MM.1S (cell line): ENCODE measurements at regions not wholly inside any gene's neighbourhood (a gene's known extent, or its start where the extent isn't known, plus 50 kb on each side); places are given as distances from the start of the nearest gene placed in this dataset.
"Not testable (repeated sequence)": the region's sequence is repeated elsewhere in the genome, so short reads cannot be mapped to it uniquely, and the experiment has no call there.

ENCODE experiments used
- DNase-seq: peaks from one replicate; pipeline ENCODE4 v3.0.0-alpha.2; 2015
- H2AFZ ChIP-seq: fragments of 300-600 bp; sonication (generic); 2 replicates; pipeline ENCODE4 v1.6.0; 2016; ENCODE audit warnings: antibody characterized with exemption, low read length
- H3F3A ChIP-seq: fragments of 300-600 bp; sonication (generic); 2 replicates; pipeline ENCODE4 v1.6.1; 2016; ENCODE audit warnings: mild to moderate bottlenecking, antibody characterized with exemption, low read length, moderate library complexity, mixed read lengths; ENCODE audit not compliant: insufficient read depth
- H3K27ac ChIP-seq: fragments of 300-600 bp; sonication (generic); 2 replicates; pipeline ENCODE4 v1.5.1; 2016; ENCODE audit warnings: mild to moderate bottlenecking, low read length
- H3K27me3 ChIP-seq: fragments of 300-600 bp; sonication (generic); replicated peaks from 2 replicates; pipeline ENCODE4 v1.6.0; 2016; ENCODE audit warnings: low read length; ENCODE audit not compliant: insufficient read depth
- H3K36me3 ChIP-seq: fragments of 300-600 bp; sonication (generic); replicated peaks from 2 replicates; pipeline ENCODE4 v1.6.1; 2016; ENCODE audit warnings: mild to moderate bottlenecking, low read length, mixed read lengths; ENCODE audit not compliant: insufficient read depth
- H3K4me1 ChIP-seq: fragments of 300-600 bp; sonication (generic); 2 replicates; pipeline ENCODE4 v1.6.1; 2016; ENCODE audit warnings: low read length, mixed read lengths
- H3K4me2 ChIP-seq: fragments of 300-600 bp; sonication (generic); 2 replicates; pipeline ENCODE4 v1.6.0; 2016; ENCODE audit warnings: low read depth, low read length
- H3K4me3 ChIP-seq: fragments of 300-600 bp; sonication (generic); 2 replicates; pipeline ENCODE4 v1.5.1; 2016; ENCODE audit warnings: low read length, mixed read lengths
- H3K79me2 ChIP-seq: fragments of 300-600 bp; sonication (generic); 2 replicates; pipeline ENCODE4 v1.6.1; 2016; ENCODE audit warnings: mixed run types, low read length, mixed read lengths
- H3K9ac ChIP-seq: fragments of 300-600 bp; sonication (generic); 2 replicates; pipeline ENCODE4 v1.6.1; 2016; ENCODE audit warnings: low read length, mixed read lengths
- H3K9me2 ChIP-seq: fragments of 300-600 bp; sonication (generic); replicated peaks from 2 replicates; pipeline ENCODE4 v1.6.1; 2016; ENCODE audit warnings: mild to moderate bottlenecking, low read length, mixed read lengths; ENCODE audit not compliant: insufficient read depth
- H3K9me3 ChIP-seq: fragments of 300-600 bp; sonication (generic); replicated peaks from 2 replicates; pipeline ENCODE4 v1.6.1; 2016; ENCODE audit warnings: mild to moderate bottlenecking, low read length, mixed read lengths; ENCODE audit not compliant: insufficient read depth
- H4K20me1 ChIP-seq: fragments of 300-600 bp; sonication (generic); 2 replicates; pipeline ENCODE4 v1.6.1; 2016; ENCODE audit warnings: mild to moderate bottlenecking, low read length, moderate library complexity, mixed read lengths; ENCODE audit not compliant: insufficient read depth
- CTCF ChIP-seq: fragments of 300-600 bp; sonication (generic); IDR thresholded peaks from 2 replicates; pipeline ENCODE4 v1.5.1; 2016; ENCODE audit warnings: antibody characterized with exemption, low read length, mixed read lengths
- EZH2 ChIP-seq: fragments of 300-600 bp; sonication (generic); optimal IDR thresholded peaks from 2 replicates; pipeline ENCODE3; 2017; ENCODE audit warnings: low read depth, mild to moderate bottlenecking, antibody characterized with exemption, low read length, mixed read lengths
- EZH2phosphoT487 ChIP-seq: fragments of 300-600 bp; sonication (generic); IDR thresholded peaks from 2 replicates; pipeline ENCODE4 v1.6.1; 2018; ENCODE audit warnings: antibody characterized with exemption, low read length

DNA sequence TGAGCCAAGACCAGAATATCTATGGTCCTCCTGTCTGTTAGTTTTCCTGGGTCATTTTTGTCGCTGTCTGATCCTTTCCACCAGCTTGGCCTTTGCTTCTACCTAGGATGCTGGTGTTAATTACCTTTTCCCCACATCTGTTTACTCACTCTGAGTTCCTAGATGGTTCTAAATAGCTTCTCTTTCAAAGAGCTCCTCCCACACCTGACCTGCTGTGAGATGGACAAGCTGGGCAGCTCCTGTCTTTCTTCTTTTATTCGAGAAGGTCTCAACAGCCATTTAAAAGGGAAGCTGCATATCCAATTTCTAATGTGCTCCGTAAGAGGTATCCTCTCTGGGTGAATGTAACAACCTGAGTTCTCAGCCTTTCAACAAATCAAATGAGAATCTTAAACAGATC, 156.2 kb downstream of the HRH4 start:
- Histone ChIP-seq H3K27me3 (no peaks in the 10 kb centered on the region), H3K27ac (no peak overlapping the region), H3K9me3 (no peaks in the 10 kb centered on the region), H3F3A (no peaks in the 10 kb centered on the region), H3K9ac (no peak overlapping the region), H3K36me3 (no peaks in the 10 kb centered on the region), H3K4me3 (no peak overlapping the region), H3K79me2 (no peaks in the 10 kb centered on the region), H3K4me1 (no peaks in the 10 kb centered on the region), H3K9me2 (no peaks in the 10 kb centered on the region), H2AFZ (no peak overlapping the region), H4K20me1 (no peaks in the 10 kb centered on the region), H3K4me2 (no peak overlapping the region)
- DNase-seq, result no peak
- TF ChIP-seq EZH2phosphoT487, result no peak
- no peak for TF ChIP-seq EZH2
- TF ChIP-seq CTCF, result no peak

DNA sequence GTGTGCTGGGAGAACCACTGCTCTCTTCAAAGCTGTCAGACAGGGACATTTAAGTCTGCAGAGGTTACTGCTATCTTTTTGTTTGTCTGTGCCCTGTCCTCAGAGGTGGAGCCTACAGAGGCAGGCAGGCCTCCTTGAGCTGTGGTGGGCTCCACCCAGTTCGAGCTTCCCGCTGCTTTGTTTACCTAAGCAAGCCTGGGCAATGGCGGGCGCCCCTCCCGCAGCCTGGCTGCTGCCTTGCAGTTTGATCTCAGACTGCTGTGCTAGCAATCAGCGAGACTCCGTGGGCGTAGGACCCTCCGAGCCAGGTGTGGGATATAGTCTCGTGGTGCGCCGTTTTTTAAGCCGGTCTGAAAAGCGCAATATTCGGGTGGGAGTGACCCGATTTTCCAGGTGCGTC, 164.0 kb downstream of the HRH4 start:
- not testable (repeated sequence) for H3K9ac ChIP-seq, DNase-seq, H3K79me2 ChIP-seq, H2AFZ ChIP-seq, H3K9me2 ChIP-seq, H3K4me3 ChIP-seq, H3F3A ChIP-seq, H3K4me1 ChIP-seq, H3K36me3 ChIP-seq, H3K27ac ChIP-seq, H3K27me3 ChIP-seq, H3K9me3 ChIP-seq, H3K4me2 ChIP-seq, H4K20me1 ChIP-seq

DNA sequence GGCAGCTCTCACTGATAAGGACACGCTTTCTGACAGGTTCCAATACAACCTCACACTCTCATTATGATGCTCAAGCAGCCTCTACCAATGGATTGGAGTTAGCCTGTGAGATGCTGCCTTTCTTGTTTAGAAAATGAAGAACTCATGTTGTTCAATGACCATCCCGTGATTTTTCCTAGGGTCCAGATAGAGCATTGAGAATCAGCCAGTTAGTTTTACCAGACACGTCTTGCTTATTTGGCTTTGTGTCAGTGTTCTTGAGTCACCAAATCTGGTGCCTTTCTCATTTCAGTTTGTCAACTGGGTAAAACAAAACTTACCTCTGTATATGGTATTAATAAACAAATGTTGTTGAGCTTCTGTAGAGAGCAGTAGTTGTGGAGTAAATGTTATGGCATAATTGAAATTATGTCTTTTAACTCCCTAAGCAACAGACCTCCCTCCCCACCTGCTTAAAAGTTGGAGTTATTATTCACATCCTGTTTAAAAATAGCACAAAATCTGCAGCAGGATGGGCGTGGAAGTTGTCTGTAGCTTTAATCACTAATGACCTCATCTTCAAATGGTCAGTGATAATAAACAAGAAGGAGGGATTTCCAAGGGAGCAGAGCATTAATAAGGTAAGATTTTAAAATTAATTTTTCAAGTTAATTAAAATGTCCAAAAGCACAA, 167.3 kb downstream of the HRH4 start:
- TF ChIP-seq EZH2, result no peak
- no peak for TF ChIP-seq CTCF
- no peak for TF ChIP-seq EZH2phosphoT487
- H3F3A ChIP-seq, result no peaks in the 10 kb centered on the region
- no peaks in the 10 kb centered on the region for H3K9me3 ChIP-seq
- H3K27me3 ChIP-seq, result no peaks in the 10 kb centered on the region
- H3K9ac ChIP-seq, result no peak overlapping the region
- H3K9me2 ChIP-seq, result no peaks in the 10 kb centered on the region
- no peaks in the 10 kb centered on the region for H3K4me1 ChIP-seq
- DNase-seq, result no peak
- H3K36me3 ChIP-seq, result no peaks in the 10 kb centered on the region
- H3K4me2 ChIP-seq, result no peak overlapping the region
- H2AFZ ChIP-seq, result no peak overlapping the region
- H3K79me2 ChIP-seq, result no peaks in the 10 kb centered on the region
- H4K20me1 ChIP-seq, result no peaks in the 10 kb centered on the region
- no peak overlapping the region for H3K27ac ChIP-seq
- H3K4me3 ChIP-seq, result no peak overlapping the region

DNA sequence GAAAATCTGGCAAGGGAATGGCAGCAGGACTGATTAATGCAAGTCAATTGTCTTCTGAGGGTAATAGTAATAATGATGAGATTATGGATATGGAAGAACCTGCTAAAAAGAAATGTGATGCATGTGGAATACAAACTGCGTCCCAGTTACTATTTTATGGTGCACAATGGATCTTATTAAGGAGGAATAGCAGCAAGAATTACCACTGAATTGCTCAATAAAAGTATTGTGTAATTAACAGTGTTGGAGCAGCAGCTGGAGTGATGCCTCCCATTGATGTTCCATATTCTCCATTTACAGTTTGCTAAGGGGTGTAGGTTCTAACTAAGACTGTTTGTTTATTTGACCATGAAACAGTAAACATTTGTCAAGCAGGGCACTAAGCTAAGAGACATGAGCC, 167.9 kb downstream of the HRH4 start:
- Histone ChIP-seq H3K4me2 (no peak overlapping the region), H3F3A (no peaks in the 10 kb centered on the region), H3K4me1 (no peaks in the 10 kb centered on the region), H3K79me2 (no peaks in the 10 kb centered on the region), H3K9me3 (no peaks in the 10 kb centered on the region), H3K4me3 (no peak overlapping the region), H3K9me2 (no peaks in the 10 kb centered on the region), H4K20me1 (no peaks in the 10 kb centered on the region), H3K27ac (no peak overlapping the region), H3K36me3 (no peaks in the 10 kb centered on the region), H2AFZ (no peak overlapping the region), H3K9ac (no peak overlapping the region), H3K27me3 (no peaks in the 10 kb centered on the region)
- DNase-seq, result no peak
- no peak for TF ChIP-seq EZH2phosphoT487
- TF ChIP-seq CTCF, result no peak
- TF ChIP-seq EZH2, result no peak
